NCI-H2196 (cell line): ENCODE measurements at regions not wholly inside any gene's neighbourhood (a gene's known extent, or its start where the extent isn't known, plus 50 kb on each side); places are given as distances from the start of the nearest gene placed in this dataset.
"Not testable (repeated sequence)": the region's sequence is repeated elsewhere in the genome, so short reads cannot be mapped to it uniquely, and the experiment has no call there.

Source experiments
- DNase-seq: peaks from one replicate; lab custom pipeline; 2025; ENCODE audit not compliant: unreplicated experiment; lab: John Stamatoyannopoulos, UW

DNA sequence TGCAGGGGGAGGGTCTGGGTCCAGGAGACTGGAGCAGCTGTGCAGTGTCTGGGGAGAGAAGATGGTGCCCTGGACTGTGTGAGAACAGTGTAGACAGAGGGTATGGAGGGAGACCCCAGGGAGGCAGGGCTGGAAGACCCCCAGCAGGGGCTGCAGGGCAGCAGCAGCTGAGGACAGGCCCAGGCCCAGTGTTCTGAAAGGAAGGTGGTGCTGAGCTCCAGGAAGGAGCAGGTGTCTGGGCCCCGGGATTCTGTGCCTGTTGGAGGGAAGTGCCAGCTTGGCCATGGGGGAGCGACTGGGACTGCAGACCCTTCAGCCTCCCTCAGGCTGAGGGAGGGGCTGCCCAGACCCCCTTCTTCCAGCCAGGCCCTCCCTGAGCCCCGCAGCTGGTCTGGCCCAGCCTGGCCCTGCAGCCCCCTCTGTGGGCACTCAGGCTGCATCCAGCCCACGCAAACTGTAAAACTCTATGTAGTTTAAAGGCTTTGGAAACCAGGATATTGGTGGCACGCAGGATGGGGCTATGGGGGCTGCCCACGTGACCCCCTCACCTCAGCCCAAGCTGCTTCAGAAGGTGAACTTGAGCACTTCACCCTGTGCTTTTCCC is 519.2 kb downstream of the PTPRU start:
- not testable (repeated sequence) for DNase-seq

DNA sequence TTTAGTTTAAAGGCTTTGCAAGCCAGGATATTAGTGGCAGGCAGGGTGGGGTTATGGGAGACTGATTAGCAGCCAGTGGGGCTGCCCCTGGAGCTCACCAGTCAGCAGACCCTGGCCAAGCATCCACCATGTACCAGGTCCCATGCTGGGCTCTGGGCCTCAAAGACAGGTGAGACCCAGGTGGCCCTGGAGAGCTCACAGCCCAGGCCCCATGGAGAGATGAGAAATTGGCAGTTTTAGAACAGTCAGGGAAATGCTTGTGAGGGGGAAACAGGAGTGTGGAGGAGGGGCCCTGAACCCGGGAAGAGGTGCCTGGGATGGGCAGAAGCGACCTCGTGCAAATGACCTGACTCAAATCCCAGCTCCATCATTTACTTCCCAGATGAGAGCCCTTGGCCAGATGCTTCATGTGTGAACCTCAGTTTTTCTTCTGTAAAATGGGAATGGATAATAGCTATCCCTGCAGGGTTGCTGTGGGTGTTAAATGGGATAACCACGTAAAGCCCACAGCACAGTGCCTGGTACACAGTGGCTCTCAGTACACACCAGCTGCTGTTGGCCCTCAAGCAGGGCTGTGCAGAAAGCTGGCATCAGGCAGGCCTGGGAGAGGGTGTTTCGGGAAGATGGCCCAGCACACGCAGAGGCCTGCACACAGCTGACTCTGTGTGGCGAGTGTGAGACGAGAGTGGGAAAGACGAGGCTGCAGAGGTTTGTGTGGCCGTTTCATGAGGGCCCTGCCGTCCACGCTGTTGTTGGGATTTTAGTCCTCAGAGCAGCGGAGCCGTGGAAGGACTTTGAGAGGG is 518.5 kb downstream of the PTPRU start:
- no peak for DNase-seq

DNA sequence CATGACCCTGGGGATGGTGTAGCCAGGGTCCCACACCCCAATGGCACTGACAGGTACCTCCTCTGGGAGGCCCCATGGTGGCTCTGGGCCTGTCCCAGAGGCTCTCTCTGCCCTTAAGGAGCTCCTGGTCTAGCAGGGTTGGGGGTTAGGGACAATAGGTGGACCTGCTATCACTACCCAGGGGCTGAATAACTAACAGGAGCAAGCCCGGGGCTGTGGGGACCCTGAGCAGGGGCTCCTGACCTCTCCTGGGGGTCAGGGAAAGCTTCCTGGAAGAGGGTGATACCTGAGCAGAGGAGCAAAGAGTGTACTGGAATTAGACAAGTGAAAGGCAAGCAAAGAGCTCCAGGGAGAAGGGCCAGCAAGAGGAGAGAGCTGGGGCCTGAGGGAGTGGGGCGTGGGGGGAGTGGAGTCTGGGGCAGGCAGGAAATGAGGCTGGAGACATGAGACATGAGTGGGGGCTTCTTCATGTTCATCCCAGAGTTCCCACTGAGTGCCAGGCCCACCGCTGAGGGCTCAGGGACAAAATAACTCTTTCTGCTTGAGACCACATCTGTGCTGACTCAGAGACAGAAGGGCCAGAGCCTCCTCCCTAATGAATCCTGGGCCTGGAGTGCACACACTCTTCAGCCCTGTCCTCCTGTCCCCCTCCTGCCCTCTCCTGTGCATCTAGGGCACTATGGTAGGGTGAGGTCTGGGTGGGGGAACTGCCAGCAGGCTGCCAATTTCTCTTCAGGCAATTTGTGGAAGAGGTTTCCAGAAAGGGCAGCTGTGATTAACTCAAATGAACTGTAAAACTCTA is 517.6 kb downstream of the PTPRU start:
- no peak for DNase-seq

DNA sequence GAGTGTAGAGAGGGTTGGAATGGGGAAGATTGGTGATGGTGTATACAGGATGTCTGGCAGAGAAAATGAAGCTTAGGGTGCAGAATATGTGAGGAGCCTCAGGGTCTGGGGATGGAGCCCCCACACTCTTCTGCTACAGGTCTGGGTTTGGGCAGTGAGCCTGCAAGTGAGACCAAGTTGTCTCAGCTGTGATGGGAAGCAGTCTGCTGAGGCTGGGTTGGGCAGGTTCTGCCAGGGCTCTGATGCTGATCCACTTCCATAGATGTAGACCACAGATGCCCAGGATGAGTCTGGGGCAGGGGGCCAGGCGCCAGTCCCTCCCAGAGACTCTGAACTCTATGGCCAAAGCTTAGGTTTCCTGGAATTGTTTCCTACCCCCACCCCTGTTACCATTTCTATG is 516.9 kb downstream of the PTPRU start:
- no peak for DNase-seq

DNA sequence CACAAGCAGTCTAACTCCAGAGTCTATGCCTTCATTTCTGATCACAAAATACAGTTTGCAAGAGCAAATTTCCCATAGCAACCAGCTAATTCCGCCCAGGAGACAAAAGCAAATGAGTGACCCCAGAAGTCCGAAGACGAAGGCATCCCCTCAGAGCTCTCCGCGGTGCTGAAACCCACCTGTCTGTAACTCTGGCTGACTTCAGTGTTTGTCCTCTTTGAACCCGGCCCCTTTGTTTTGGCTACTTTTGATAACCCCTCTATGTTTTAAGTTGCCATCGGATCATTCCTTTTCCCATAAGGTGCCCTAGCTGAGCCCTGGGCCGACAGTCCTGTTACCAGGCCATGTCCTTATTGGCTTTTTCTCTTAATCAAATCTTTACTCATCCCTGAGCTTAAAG is 515.8 kb downstream of the PTPRU start:
- no peak for DNase-seq

DNA sequence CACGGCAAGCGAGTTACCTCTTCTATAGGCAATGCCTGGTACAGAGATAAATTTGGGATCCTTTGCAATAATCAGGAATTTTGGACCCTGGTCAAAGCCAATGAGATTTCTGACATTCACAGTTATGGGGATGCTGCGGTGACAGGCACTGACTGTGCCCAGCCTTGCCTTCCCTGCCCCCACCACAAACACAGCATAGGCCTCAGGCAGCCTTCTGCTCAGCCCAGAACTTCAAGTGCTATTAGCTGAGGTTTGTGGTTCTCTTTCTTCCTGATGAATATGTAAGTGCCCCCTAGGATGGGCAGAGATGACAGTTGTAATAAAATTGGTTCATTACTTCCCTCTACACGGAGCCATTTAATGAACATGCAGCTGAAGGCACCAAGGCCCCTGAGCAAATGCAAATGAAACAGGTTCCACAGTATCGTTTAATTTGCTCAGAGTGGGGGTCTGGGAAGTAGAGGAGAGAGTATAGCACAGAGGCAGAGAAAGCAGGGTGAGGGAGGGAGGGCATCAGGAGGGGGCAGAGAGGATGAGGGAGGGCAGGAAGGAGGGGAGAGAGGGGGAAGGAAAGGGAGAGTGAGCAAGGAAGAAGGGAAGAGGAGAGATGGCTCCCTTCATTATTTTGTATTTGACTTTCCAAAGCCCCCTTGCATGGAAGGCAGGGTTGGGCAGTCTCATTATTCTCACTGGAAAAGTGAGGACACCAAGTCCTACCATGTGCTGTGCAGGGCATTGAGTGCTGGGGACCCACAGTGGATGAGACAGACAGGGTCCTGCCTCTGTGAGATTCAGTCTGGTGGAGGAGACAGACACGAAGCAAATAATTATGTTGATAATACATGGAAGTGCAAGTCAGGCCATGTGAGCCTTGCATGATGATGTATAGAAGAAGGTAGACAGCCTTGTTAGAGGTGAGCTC is 513.0 kb downstream of the PTPRU start:
- no peak for DNase-seq

DNA sequence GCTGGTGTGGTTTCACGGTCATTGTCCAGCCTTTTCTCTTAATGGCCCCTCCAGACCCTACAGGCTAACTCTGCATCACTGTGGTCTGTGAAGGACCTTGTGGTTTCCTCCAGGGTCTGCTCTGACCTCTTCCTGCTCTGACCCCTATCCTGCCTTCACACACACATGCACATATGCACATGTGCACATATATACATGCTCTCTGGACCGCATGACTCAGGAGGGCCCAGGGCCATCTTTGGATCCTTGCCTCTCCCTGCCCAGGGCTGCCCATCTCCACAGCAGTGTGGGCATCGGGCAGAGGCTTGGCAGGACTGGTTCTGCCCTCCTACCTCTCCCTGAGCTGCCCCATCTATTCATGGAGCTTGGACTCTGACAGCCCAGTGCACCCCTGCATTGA is 510.9 kb downstream of the PTPRU start:
- no peak for DNase-seq

DNA sequence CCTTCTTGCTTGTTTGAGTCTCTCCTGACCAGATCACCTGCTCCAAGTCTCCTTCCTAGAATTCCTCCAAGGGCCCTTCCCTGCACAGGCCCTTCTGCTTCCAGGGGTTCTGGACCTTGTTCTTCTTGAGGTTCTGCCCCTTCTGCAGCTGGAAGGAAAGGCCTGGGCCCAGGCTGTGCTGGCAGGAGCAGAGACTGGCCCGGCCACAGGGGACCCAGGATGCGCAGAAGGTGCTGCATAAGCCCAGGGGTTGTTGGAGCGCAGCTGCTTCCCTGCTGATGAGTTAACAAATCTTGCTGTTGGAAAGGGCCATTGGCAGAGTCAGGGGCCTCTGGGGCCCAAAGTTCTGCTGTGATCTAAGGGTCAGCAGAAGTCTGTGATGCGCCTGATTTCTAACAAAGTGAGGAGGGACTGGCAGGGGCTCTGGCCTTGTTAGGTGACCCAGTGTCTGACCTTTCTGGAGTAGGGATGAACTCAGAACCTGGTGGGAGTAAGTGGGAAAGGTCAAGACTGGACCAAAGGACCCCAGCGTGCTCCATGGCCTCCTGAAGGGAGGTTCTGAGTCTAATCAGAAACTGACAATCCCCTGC is 509.8 kb downstream of the PTPRU start:
- no peak for DNase-seq

DNA sequence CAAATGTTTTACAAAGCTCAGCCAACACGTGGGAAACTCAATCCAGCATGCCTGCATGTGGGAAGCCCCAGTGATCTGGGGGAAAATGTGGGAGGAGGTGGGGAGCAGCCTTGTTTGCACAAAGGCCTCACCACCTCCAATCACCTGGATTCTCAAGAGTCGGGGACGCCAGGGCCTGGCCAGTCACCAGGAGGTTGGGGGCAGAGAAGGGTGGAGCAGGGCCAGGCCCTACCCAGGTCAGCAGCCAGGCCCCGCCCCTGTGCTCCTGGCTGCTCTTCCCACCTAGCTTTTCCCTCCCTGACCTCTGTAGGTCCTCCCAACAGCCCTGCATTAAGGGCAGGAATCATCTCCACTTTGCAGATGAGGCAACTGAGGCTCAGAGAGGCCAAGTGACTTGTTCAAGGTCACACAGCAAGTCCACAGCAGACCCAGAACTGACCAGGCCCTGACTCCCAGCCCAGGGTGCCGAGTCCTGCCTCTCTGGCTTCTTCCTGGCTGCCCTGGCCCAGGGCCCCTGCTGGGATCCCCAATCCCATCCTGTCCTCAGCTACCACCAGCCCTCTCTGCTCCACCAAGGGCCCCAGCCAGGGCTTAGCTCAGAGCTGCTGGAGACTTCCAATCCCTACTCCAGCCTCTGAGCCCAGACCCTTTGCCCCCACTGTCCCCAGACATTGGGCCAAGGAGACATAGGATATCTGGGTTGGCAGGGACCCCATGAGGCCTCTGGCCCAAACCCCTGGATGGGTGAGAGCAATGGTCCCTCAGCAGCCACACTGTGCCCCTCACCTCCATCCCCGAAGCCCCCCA is 508.6 kb downstream of the PTPRU start:
- no peak for DNase-seq

DNA sequence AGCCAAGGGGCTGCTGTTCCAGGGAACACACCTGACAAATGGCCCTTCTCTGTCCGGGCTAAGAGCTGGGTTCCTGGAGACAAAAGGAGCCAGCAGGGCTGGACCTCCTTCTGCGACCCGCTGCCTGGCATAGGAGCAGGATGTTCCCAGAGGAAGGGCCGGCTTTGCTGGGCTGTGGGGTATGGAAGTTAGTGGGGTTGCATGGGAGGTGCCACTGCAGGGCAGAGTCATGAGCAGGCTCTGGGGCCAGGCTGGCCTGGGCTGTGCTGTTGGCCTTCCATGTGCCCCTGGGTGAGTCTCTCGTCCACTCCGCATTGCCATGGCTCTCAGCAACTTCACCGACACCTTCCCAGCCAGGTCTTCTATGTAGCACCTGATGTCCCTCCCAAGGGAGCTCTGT is 507.6 kb downstream of the PTPRU start:
- DNase-seq = no peak

DNA sequence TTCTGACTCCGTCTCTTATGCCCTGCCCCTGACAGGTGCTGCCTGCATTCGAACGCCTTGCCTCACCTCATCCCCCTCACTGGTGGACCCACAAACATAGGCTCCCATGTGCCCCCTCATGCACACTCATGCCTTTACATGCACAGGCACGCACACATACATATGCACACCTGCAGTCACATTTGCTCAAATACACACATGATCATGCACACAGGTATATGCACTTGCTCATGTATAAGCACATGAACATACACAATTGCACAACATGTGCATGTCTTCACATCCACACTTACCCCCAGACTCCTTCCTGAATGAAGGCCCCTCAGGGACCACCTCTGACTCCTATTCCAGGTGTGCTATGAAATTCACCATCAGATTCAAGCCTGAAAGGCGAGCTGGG is 506.9 kb downstream of the PTPRU start:
- DNase-seq = no peak

DNA sequence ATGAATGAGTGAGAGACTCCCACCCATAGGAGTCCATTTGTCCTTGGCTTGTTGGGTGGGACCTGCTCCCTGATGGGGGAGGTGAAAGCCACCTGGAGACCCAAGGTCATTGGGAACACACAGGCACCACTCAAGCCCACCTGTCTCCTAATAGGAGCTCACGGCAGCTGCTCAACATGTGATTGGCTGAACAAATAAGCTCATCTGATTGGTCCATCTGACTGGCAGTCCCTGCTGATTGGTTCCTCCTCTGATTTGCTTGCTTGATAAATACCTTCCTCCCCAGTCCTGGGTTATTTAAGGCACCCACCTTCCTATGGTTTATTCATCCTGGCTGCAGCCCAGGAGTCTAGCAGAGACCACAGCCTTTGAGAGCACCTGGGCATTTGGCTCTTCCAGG is 502.9 kb downstream of the PTPRU start:
- DNase-seq = no peak

DNA sequence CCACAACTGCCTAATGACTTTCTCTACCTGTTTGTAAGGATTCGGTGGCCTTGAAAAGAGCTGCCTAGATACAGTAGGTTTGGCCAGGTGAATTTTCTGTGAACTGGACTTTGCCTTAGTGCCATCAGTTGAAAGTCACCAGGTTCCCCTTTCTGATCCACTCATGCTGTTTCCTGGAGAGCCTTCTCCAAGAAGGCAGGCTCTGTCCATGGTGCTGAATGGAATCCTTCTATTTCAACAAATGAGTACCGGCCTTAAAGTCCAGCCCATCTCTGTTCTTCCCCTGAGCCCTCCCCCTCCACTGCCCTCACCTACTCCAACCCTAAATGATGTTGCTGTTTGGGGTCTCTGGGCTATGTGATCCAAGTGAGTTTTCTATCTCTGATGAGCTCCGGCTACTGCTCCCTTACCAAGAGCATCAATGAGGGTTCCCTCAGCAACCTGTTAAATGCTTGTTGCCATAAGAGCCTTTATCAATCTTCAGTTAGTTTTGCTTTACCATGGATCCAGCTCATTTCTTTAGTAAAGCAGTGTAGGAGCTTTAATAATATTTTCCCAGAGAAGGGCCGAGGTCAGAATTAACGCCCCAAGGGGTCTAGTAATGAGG is 500.4 kb downstream of the PTPRU start:
- DNase-seq = no peak

DNA sequence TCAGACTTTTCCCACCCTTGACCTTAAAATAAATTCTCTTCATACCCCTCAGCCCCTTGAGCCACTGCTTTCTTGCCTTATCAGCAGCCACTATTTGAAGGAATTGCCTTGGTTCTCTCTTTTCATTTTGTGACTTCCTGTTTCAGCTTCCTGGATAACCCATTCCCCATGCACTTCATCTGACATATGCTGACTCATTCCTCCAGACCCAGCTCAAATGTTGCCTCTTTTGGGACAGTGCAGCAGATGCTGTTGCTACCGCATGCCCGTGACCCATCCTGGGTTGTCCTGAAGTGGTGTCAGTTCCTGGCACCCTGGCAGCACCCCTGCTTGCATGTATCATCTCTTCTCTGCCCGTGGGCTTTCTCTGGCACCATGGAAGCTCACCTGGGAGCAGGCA is 496.1 kb downstream of the PTPRU start:
- no peak for DNase-seq

DNA sequence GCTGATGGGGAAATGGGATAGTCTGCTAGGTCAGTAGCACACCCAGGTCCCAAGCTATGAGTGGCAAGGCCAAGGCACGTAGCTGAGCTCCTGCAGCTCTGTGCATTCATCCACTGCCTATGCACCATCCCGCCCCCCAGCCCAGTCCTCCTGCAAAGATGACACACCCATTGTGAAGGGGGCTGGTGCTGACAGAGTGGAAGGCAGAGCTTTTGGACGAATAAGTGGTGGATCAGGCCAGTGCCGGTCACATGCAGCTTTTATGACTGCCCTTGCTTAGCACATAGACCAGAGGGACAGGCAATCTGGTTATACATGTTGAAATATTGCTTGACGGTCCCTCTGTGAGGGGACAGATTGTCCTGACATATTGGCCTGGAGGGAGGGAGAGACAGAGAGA is 494.3 kb downstream of the PTPRU start:
- no peak for DNase-seq

DNA sequence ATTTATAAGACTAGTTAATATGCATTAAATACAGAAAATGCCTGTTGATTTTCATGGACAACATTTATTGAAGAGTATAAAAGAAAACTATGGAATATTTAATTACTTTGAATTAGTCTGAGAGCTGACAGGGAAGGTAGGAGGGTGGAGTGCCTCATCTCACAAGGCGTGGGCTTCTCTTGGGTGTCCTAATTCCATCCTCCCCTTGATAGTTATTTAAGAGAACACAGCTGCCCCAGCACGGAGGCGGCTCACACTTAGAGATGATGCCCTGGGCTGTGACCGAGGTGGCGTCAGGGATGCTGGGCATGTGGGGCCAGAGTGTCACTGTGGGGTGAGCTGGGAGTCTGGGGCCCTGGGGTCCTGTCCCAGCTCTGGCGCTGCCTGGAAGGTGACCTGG is 493.0 kb downstream of the PTPRU start:
- DNase-seq = no peak

DNA sequence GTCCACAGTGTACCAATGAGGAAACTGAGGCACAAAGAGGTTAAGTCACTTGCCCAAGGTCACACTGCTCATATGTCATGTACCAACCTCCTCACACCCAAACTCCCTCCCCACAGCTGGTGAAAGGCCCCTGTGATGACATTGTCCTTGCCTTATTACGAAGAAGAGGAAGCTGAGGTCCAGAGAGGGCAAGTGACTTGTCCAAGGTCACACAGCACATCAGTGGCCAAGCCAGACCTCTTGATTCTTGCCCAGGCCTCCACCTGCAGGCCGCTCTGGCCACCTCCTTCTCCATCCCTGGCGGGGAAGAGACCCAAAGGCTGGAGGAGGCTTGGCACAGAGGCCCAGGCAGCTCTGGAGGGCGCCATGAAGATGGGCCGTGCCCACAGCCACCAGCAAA is 492.4 kb downstream of the PTPRU start:
- DNase-seq = no peak

DNA sequence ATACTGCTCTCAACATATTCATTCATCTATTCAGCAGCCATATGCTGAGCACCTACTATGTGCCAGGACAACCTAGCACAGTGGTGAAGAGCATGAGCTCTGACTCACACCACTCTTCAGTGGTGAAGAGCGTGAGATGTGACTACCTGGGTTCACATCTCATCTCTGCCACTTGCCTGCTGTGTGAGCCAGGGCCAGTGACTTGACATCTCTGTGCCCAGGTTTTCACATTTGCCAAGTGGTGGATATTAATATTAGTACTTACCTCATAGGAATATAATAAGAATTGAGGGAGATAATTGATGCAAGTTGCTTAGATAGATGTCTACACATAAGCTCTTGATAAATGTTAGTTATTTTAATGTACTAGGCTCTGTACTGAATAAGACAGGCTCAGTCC is 488.9 kb downstream of the PTPRU start:
- DNase-seq = no peak

DNA sequence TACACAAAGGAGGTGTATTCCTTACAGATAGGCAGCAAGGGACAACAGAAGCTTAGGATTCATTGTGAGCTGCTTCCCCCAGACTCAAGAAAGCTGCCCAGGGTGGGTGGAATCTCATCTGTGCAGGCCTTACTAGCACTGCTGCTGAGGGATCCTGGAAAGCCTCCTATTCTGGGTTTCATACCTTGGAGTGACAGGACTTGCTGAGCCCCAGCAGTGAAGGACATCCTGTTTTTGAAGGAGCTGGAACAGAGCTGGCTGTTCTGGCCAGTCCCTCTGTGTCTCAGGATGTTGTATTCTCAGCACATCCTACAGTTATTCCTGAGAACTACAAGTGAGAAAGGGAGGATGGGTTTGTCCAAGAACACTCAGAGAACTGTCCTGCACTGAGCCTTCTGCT is 486.3 kb downstream of the PTPRU start:
- no peak for DNase-seq
